ENCODE measurements at regions not wholly inside any gene's neighbourhood (a gene's known extent, or its start where the extent isn't known, plus 50 kb on each side); places are given as distances from the start of the nearest gene placed in this dataset.

- H3K9me3 ChIP-seq (ENCODE audit: low read depth) = no peaks in the 10 kb centered on the region
- H3K36me3 ChIP-seq (replicated peaks; ENCODE audit: insufficient read depth, low read depth) = no peaks in the 10 kb centered on the region
- H3K27ac ChIP-seq = no peak overlapping the region
- no peaks in the 10 kb centered on the region for H3K4me1 ChIP-seq (ENCODE audit: insufficient read depth)
- WGBS (ENCODE audit: low lambda C conversion rate, missing lambda C conversion rate) = 97% methylated on average over 42 of the region's 50 CpGs
- no peaks in the 10 kb centered on the region for H3K79me2 ChIP-seq
- H3K4me3 ChIP-seq = no peak overlapping the region
- no peak overlapping the region for H3K4me2 ChIP-seq
- no peak for DNase-seq (ENCODE audit: low spot score)
- no peaks in the 10 kb centered on the region for H4K20me1 ChIP-seq (ENCODE audit: insufficient read depth, poor library complexity, severe bottlenecking)
- H2AFZ ChIP-seq = no peak overlapping the region
- TF ChIP-seq EZH2 (IDR thresholded peaks at IDR 0.05; ENCODE audit: borderline replicate concordance) (no peak), EZH2phosphoT487 (IDR thresholded peaks at IDR 0.05; ENCODE audit: low read depth, severe bottlenecking, unreplicated experiment) (no peak)
- TF ChIP-seq, protein P1, sequence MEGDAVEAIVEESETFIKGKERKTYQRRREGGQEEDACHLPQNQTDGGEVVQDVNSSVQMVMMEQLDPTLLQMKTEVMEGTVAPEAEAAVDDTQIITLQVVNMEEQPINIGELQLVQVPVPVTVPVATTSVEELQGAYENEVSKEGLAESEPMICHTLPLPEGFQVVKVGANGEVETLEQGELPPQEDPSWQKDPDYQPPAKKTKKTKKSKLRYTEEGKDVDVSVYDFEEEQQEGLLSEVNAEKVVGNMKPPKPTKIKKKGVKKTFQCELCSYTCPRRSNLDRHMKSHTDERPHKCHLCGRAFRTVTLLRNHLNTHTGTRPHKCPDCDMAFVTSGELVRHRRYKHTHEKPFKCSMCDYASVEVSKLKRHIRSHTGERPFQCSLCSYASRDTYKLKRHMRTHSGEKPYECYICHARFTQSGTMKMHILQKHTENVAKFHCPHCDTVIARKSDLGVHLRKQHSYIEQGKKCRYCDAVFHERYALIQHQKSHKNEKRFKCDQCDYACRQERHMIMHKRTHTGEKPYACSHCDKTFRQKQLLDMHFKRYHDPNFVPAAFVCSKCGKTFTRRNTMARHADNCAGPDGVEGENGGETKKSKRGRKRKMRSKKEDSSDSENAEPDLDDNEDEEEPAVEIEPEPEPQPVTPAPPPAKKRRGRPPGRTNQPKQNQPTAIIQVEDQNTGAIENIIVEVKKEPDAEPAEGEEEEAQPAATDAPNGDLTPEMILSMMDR (IDR thresholded peaks at IDR 0.05; ENCODE audit: poor library complexity) = no peak
- no peaks in the 10 kb centered on the region for H3K9me2 ChIP-seq (replicated peaks; ENCODE audit: insufficient read depth)
- no peaks in the 10 kb centered on the region for H3K27me3 ChIP-seq
Observed at GRCh38 chr10:45198486-45199204, 116.8 kb downstream of the OR13A1 start.

- no peaks in the 10 kb centered on the region for H3K4me1 ChIP-seq (ENCODE audit: insufficient read depth)
- H3K36me3 ChIP-seq (replicated peaks; ENCODE audit: insufficient read depth, low read depth) = no peaks in the 10 kb centered on the region
- DNase-seq (ENCODE audit: low spot score) = no peak
- no peak overlapping the region for H3K4me3 ChIP-seq
- no peaks in the 10 kb centered on the region for H3K27me3 ChIP-seq
- H3K27ac ChIP-seq = no peak overlapping the region
- 92% methylated on average over 28 of the region's 28 CpGs for WGBS (ENCODE audit: low lambda C conversion rate, missing lambda C conversion rate)
- TF ChIP-seq EZH2phosphoT487 (IDR thresholded peaks at IDR 0.05; ENCODE audit: low read depth, severe bottlenecking, unreplicated experiment) (no peak), EZH2 (IDR thresholded peaks at IDR 0.05; ENCODE audit: borderline replicate concordance) (no peak)
- TF ChIP-seq, protein P1 (IDR thresholded peaks at IDR 0.05; ENCODE audit: poor library complexity) = no peak
- H3K9me3 ChIP-seq (ENCODE audit: low read depth) = no peaks in the 10 kb centered on the region
- no peak overlapping the region for H2AFZ ChIP-seq
- H3K79me2 ChIP-seq = no peaks in the 10 kb centered on the region
- no peaks in the 10 kb centered on the region for H3K9me2 ChIP-seq (replicated peaks; ENCODE audit: insufficient read depth)
- no peak overlapping the region for H3K4me2 ChIP-seq
- no peaks in the 10 kb centered on the region for H4K20me1 ChIP-seq (ENCODE audit: insufficient read depth, poor library complexity, severe bottlenecking)
Observed at GRCh38 chr10:45199205-45199740, 116.1 kb downstream of the OR13A1 start.

GRCh38 chr10:45201271-45201670, 114.1 kb downstream of the OR13A1 start:
- no peaks in the 10 kb centered on the region for H3K36me3 ChIP-seq (replicated peaks; ENCODE audit: insufficient read depth, low read depth)
- no peaks in the 10 kb centered on the region for H3K9me3 ChIP-seq (ENCODE audit: low read depth)
- H3K9me2 ChIP-seq (replicated peaks; ENCODE audit: insufficient read depth) = no peaks in the 10 kb centered on the region
- H3K79me2 ChIP-seq = no peaks in the 10 kb centered on the region
- no peaks in the 10 kb centered on the region for H3K27me3 ChIP-seq
- H3K27ac ChIP-seq = no peak overlapping the region
- TF ChIP-seq, protein P1 (IDR thresholded peaks at IDR 0.05; ENCODE audit: poor library complexity) = no peak
- TF ChIP-seq EZH2phosphoT487 (IDR thresholded peaks at IDR 0.05; ENCODE audit: low read depth, severe bottlenecking, unreplicated experiment) = no peak
- no peak for TF ChIP-seq EZH2 (IDR thresholded peaks at IDR 0.05; ENCODE audit: borderline replicate concordance)
- 82% methylated on average over 6 of the region's 6 CpGs for WGBS (ENCODE audit: low lambda C conversion rate, missing lambda C conversion rate)
- H3K4me3 ChIP-seq = no peak overlapping the region
- no peak overlapping the region for H3K4me2 ChIP-seq
- no peaks in the 10 kb centered on the region for H3K4me1 ChIP-seq (ENCODE audit: insufficient read depth)
- H4K20me1 ChIP-seq (ENCODE audit: insufficient read depth, poor library complexity, severe bottlenecking) = no peaks in the 10 kb centered on the region
- H2AFZ ChIP-seq = no peak overlapping the region
- no peak for DNase-seq (ENCODE audit: low spot score)

Data from hepatocyte (in vitro differentiated cells).